ENCODE measurements at regions not wholly inside any gene's neighbourhood (a gene's known extent, or its start where the extent isn't known, plus 50 kb on each side); places are given as distances from the start of the nearest gene placed in this dataset.

- TF ChIP-seq CTCF (IDR thresholded peaks at IDR 0.05; ENCODE audit: poor library complexity), result no peak
- TF ChIP-seq EZH2phosphoT487 (IDR thresholded peaks at IDR 0.05; ENCODE audit: low read depth, severe bottlenecking, unreplicated experiment), result no peak
Measured at GRCh38 chr18:34978953-34979608, 62.1 kb upstream of the MAPRE2 start.

All from hepatocyte (in vitro differentiated cells).